ENCODE measurements at regions not wholly inside any gene's neighbourhood (a gene's known extent, or its start where the extent isn't known, plus 50 kb on each side); places are given as distances from the start of the nearest gene placed in this dataset.

- no peak overlapping the region for H3K27ac ChIP-seq
- no peaks in the 10 kb centered on the region for H3K4me1 ChIP-seq (replicated peaks)
- intact Hi-C loops (cut with DNase I), result no loop called here
- DNase-seq (ENCODE audit: low spot score), result no peak
- TF ChIP-seq POLR2A (IDR thresholded peaks at IDR 0.05), result no peak
- TF ChIP-seq POLR2AphosphoS5 (IDR thresholded peaks at IDR 0.05), result no peak
- TF ChIP-seq CTCF (IDR thresholded peaks at IDR 0.05), result no peak
- H3K36me3 ChIP-seq, result no peaks in the 10 kb centered on the region
- H3K27me3 ChIP-seq (replicated peaks; ENCODE audit: insufficient read depth), result no peaks in the 10 kb centered on the region
- H3K9me3 ChIP-seq, result no peaks in the 10 kb centered on the region
- WGBS, result 100% methylated on average over 2 of the region's 2 CpGs
- H3K4me3 ChIP-seq, result no peak overlapping the region
Measured at GRCh38 chr11:36730761-36731160, 132.7 kb upstream of the RAG2 start.

GRCh38 chr11:36729825-36730224 is 131.8 kb upstream of the RAG2 start:
- Histone ChIP-seq H3K4me1 (replicated peaks) (no peaks in the 10 kb centered on the region), H3K36me3 (no peaks in the 10 kb centered on the region), H3K27ac (no peak overlapping the region), H3K4me3 (no peak overlapping the region), H3K9me3 (no peaks in the 10 kb centered on the region), H3K27me3 (replicated peaks; ENCODE audit: insufficient read depth) (no peaks in the 10 kb centered on the region)
- WGBS, result 30% methylated on average over 3 of the region's 3 CpGs
- no peak for DNase-seq (ENCODE audit: low spot score)
- intact Hi-C loops (cut with DNase I), result no loop called here
- no peak for TF ChIP-seq CTCF (IDR thresholded peaks at IDR 0.05)
- TF ChIP-seq POLR2AphosphoS5 (IDR thresholded peaks at IDR 0.05), result no peak
- no peak for TF ChIP-seq POLR2A (IDR thresholded peaks at IDR 0.05)

GRCh38 chr11:36726420-36726819 is 128.4 kb upstream of the RAG2 start:
- Histone ChIP-seq H3K27ac (no peak overlapping the region), H3K4me1 (replicated peaks) (no peaks in the 10 kb centered on the region), H3K4me3 (no peak overlapping the region), H3K9me3 (no peaks in the 10 kb centered on the region), H3K36me3 (no peaks in the 10 kb centered on the region), H3K27me3 (replicated peaks; ENCODE audit: insufficient read depth) (no peaks in the 10 kb centered on the region)
- no peak for TF ChIP-seq POLR2AphosphoS5 (IDR thresholded peaks at IDR 0.05)
- TF ChIP-seq POLR2A (IDR thresholded peaks at IDR 0.05), result no peak
- no peak for TF ChIP-seq CTCF (IDR thresholded peaks at IDR 0.05)
- intact Hi-C loops (cut with DNase I), result no loop called here
- DNase-seq (ENCODE audit: low spot score), result no peak
- WGBS, result 93% methylated on average over 2 of the region's 2 CpGs

GRCh38 chr11:36724742-36725385 is 126.8 kb upstream of the RAG2 start:
- H3K4me1 ChIP-seq (replicated peaks), result no peaks in the 10 kb centered on the region
- no peaks in the 10 kb centered on the region for H3K9me3 ChIP-seq
- TF ChIP-seq CTCF (IDR thresholded peaks at IDR 0.05), result no peak
- no peak for TF ChIP-seq POLR2AphosphoS5 (IDR thresholded peaks at IDR 0.05)
- TF ChIP-seq POLR2A (IDR thresholded peaks at IDR 0.05), result no peak
- H3K4me3 ChIP-seq, result no peak overlapping the region
- intact Hi-C loops (cut with DNase I), result no loop called here
- no peak overlapping the region for H3K27ac ChIP-seq
- H3K36me3 ChIP-seq, result no peaks in the 10 kb centered on the region
- WGBS, result 84% methylated on average over 5 of the region's 5 CpGs
- DNase-seq (ENCODE audit: low spot score), result no peak
- H3K27me3 ChIP-seq (replicated peaks; ENCODE audit: insufficient read depth), result no peaks in the 10 kb centered on the region

GRCh38 chr11:36722421-36722820 is 124.4 kb upstream of the RAG2 start:
- H3K36me3 ChIP-seq, result no peaks in the 10 kb centered on the region
- no peaks in the 10 kb centered on the region for H3K9me3 ChIP-seq
- intact Hi-C loops (cut with DNase I), result no loop called here
- no peaks in the 10 kb centered on the region for H3K27me3 ChIP-seq (replicated peaks; ENCODE audit: insufficient read depth)
- DNase-seq (ENCODE audit: low spot score), result no peak
- 85% methylated on average over 2 of the region's 2 CpGs for WGBS
- no peaks in the 10 kb centered on the region for H3K4me1 ChIP-seq (replicated peaks)
- no peak overlapping the region for H3K27ac ChIP-seq
- H3K4me3 ChIP-seq, result no peak overlapping the region
- no peak for TF ChIP-seq POLR2AphosphoS5 (IDR thresholded peaks at IDR 0.05)
- TF ChIP-seq POLR2A (IDR thresholded peaks at IDR 0.05), result no peak
- no peak for TF ChIP-seq CTCF (IDR thresholded peaks at IDR 0.05)
